A549 (cell line): ENCODE measurements at regions not wholly inside any gene's neighbourhood (a gene's known extent, or its start where the extent isn't known, plus 50 kb on each side); places are given as distances from the start of the nearest gene placed in this dataset.

ENCODE experiments used
- ATAC-seq, 2 experiments: fragments of 200-7000 bp in 1 of 2; fragments of >200 bp in 1 of 2; cut with Nextera tagmentation in 1 of 2; cut with Tn5 transposase in 1 of 2; 3 replicates each; pipeline versions ENCODE4 v1.8.0 to v1.9.1; 2018 to 2020; ENCODE audit warnings: mild to moderate bottlenecking in 1 of 2, moderate library complexity in 1 of 2
- CTCF ChIA-PET: fragments of 300-600 bp; sonication (Branson Sonifier 250); formaldehyde crosslinking; extraction: SDS; loops from one replicate; lab custom pipeline; 2021; ENCODE audit warnings: antibody characterized with exemption, inconsistent platforms; lab: Yijun Ruan, JAX
- POLR2A ChIA-PET: fragments of 350-600 bp; formaldehyde crosslinking; extraction: SDS; loops from one replicate; lab custom pipeline; 2021; ENCODE audit warnings: antibody characterized with exemption, inconsistent platforms; lab: Yijun Ruan, JAX
- DNase-seq, 2 experiments: peaks; one replicate each; pipeline versions ENCODE4 v3.0.0 to v3.0.0-alpha.2; 2011 to 2016; ENCODE audit warnings: low read depth in 1 of 2, low spot score in 1 of 2
- FAIRE-seq: peaks from 2 replicates; lab custom pipeline; 2011; peaks lifted over from hg19 to GRCh38; lab: Jason Lieb, UNC
- H3K27ac ChIP-seq, 2 experiments: fragments of >200 bp; sonication (Bioruptor Twin); formaldehyde crosslinking; 3 replicates each; pipeline ENCODE4 v1.5.1; 2016 to 2017
- H3K4me1 ChIP-seq: fragments of >200 bp; sonication (Bioruptor Twin); formaldehyde crosslinking; 3 replicates; pipeline ENCODE4 v1.6.1; 2016
- H3K4me2 ChIP-seq: fragments of >200 bp; sonication (Bioruptor Twin); formaldehyde crosslinking; 3 replicates; pipeline ENCODE4 v1.6.1; 2016
- H3K4me3 ChIP-seq: fragments of >200 bp; sonication (Bioruptor Twin); formaldehyde crosslinking; 3 replicates; pipeline ENCODE4 v1.5.1; 2016
- H3K9me3 ChIP-seq: fragments of >200 bp; sonication (Bioruptor Twin); formaldehyde crosslinking; 3 replicates; pipeline ENCODE4 v1.6.1; 2016
- BHLHE40 ChIP-seq: IDR thresholded peaks from 2 replicates; pipeline ENCODE4 v1.6.1; 2012; ENCODE audit warnings: low read depth, low read length, inconsistent platforms
- CEBPB ChIP-seq, 2 experiments: fragments of >200 bp in 1 of 2; sonication (Bioruptor Twin) in 1 of 2; formaldehyde crosslinking in 1 of 2; IDR thresholded peaks; 2 replicates each; pipeline ENCODE4 v1.6.1; 2012 to 2016
- CHD2 ChIP-seq: fragments of 150-350 bp; IDR thresholded peaks from 2 replicates; pipeline ENCODE4 v1.6.1; 2014; ENCODE audit warnings: low read length; ENCODE audit not compliant: partially characterized antibody
- CHD4 ChIP-seq: fragments of 200-600 bp; sonication (generic); IDR thresholded peaks from 2 replicates; pipeline ENCODE4 v1.6.1; 2016; ENCODE audit warnings: antibody characterized with exemption, mild to moderate bottlenecking, borderline replicate concordance
- CTCF ChIP-seq: fragments of >200 bp; sonication (Bioruptor Twin); formaldehyde crosslinking; IDR thresholded peaks from 3 replicates; pipeline ENCODE4 v1.5.1; 2016
- EHMT2 ChIP-seq: fragments of 200-600 bp; sonication (generic); IDR thresholded peaks from 2 replicates; pipeline ENCODE4 v1.6.1; 2016; ENCODE audit warnings: antibody characterized with exemption, low read depth, mild to moderate bottlenecking, moderate library complexity
- ESRRA ChIP-seq: fragments of 150-350 bp; IDR thresholded peaks from 2 replicates; pipeline ENCODE4 v1.6.1; 2014; ENCODE audit warnings: mild to moderate bottlenecking, low read length, borderline replicate concordance
- FOSB ChIP-seq: fragments of 250-450 bp; sonication (Bioruptor Pico); IDR thresholded peaks from 2 replicates; pipeline ENCODE4 v1.5.0; 2020; ENCODE audit warnings: mild to moderate bottlenecking, moderate library complexity
- FOSL2 ChIP-seq, 2 experiments: fragments of 450-650 bp in 1 of 2; fragments of >200 bp in 1 of 2; sonication (Bioruptor Twin) in 1 of 2; formaldehyde crosslinking; IDR thresholded peaks; 2 replicates each; pipeline versions ENCODE4 v1.5.0 to v1.6.1; 2016 to 2020; ENCODE audit warnings: mild to moderate bottlenecking in 1 of 2, moderate library complexity in 1 of 2
- FOXS1 ChIP-seq: fragments of 250-450 bp; sonication (Bioruptor Pico); IDR thresholded peaks from 2 replicates; pipeline ENCODE4 v1.5.0; 2020; ENCODE audit warnings: mild to moderate bottlenecking, moderate library complexity
- GATA3 ChIP-seq: IDR thresholded peaks from 2 replicates; pipeline ENCODE4 v1.6.1; 2012; ENCODE audit warnings: borderline replicate concordance
- HEYL ChIP-seq: fragments of 250-450 bp; sonication (Bioruptor Pico); IDR thresholded peaks from 2 replicates; pipeline ENCODE4 v1.8.0; 2021; ENCODE audit warnings: mild to moderate bottlenecking, moderate library complexity
- HOXA7 ChIP-seq: fragments of 250-450 bp; sonication (Bioruptor Pico); IDR thresholded peaks from 2 replicates; pipeline ENCODE4 v1.5.0; 2020; ENCODE audit warnings: mild to moderate bottlenecking, moderate library complexity
- HOXB13 ChIP-seq: fragments of 250-450 bp; sonication (Bioruptor Pico); IDR thresholded peaks from 2 replicates; pipeline ENCODE4 v1.5.0; 2020; ENCODE audit warnings: low read depth, mild to moderate bottlenecking, moderate library complexity
- JUN ChIP-seq, 2 experiments: fragments of >200 bp; sonication (Bioruptor Twin); formaldehyde crosslinking; IDR thresholded peaks; 2 replicates in 1 of 2; 3 replicates in 1 of 2; pipeline ENCODE4 v1.6.1; 2016 to 2017
- JUNB ChIP-seq: fragments of >200 bp; sonication (Bioruptor Twin); formaldehyde crosslinking; IDR thresholded peaks from 2 replicates; pipeline ENCODE4 v1.6.1; 2016
- MAFK ChIP-seq: fragments of 450-650 bp; IDR thresholded peaks from 2 replicates; pipeline ENCODE4 v1.6.1; 2014; ENCODE audit not compliant: partially characterized antibody
- MAX ChIP-seq: IDR thresholded peaks from 2 replicates; pipeline ENCODE4 v1.6.1; 2012
- MYC ChIP-seq: IDR thresholded peaks from 2 replicates; pipeline ENCODE4 v1.6.1; 2012; ENCODE audit warnings: mild to moderate bottlenecking, inconsistent platforms, low read length, improper control_type of control experiment, borderline replicate concordance
- NFE2L2 ChIP-seq: fragments of 150-350 bp; conservative IDR thresholded peaks from 2 replicates; pipeline ENCODE4 v1.6.1; 2014; ENCODE audit warnings: low read length
- NR3C1 ChIP-seq: fragments of >200 bp; sonication (Bioruptor Twin); formaldehyde crosslinking; IDR thresholded peaks from 3 replicates; pipeline ENCODE4 v1.6.1; 2017
- POLR2A ChIP-seq: IDR thresholded peaks from 2 replicates; pipeline ENCODE4 v1.6.1; 2012; ENCODE audit warnings: mild to moderate bottlenecking, low read length
- RFX5 ChIP-seq: fragments of 450-650 bp; IDR thresholded peaks from 2 replicates; pipeline ENCODE4 v1.7.1; 2014; ENCODE audit warnings: antibody characterized with exemption, mild to moderate bottlenecking, moderate library complexity
- RNF2 ChIP-seq: fragments of 200-600 bp; sonication (generic); IDR thresholded peaks from 2 replicates; pipeline ENCODE4 v1.6.1; 2016; ENCODE audit warnings: low read depth, mild to moderate bottlenecking, antibody characterized with exemption, moderate library complexity, borderline replicate concordance
- ZC3H11A ChIP-seq: fragments of 450-650 bp; IDR thresholded peaks from 2 replicates; pipeline ENCODE4 v1.6.1; 2014; ENCODE audit warnings: antibody characterized with exemption, mild to moderate bottlenecking
- ZSCAN20 ChIP-seq: fragments of 250-450 bp; sonication (Bioruptor Pico); IDR thresholded peaks from 2 replicates; pipeline ENCODE4 v1.8.0; 2022; ENCODE audit warnings: mild to moderate bottlenecking, moderate library complexity
- WGBS: methylation state at CpG from one replicate; pipeline ENCODE4 v1.1.6; 2017; ENCODE audit errors: missing lambda C conversion rate; 5-methylcytosine and 5-hydroxymethylcytosine counted together

- no peak for DNase-seq
- TF ChIP-seq JUN (IDR thresholded peaks at IDR 0.05): no peak
- no peak for TF ChIP-seq MYC
- no peak for TF ChIP-seq CHD4
- TF ChIP-seq, all 56 proteins: peak for 0
- Histone ChIP-seq H3K27ac (no peak overlapping the region), H3K4me2 (no peak overlapping the region), H3K4me1 (no peaks in the 10 kb centered on the region), H3K4me3 (no peak overlapping the region), H3K9me3 (no peaks in the 10 kb centered on the region)
- ATAC-seq: no peak
- WGBS: under 1% methylated on average over 7 of the region's 7 CpGs
- POLR2A ChIA-PET: no interaction called here
- FAIRE-seq: no peak
- CTCF ChIA-PET: no interaction called here
Measured at GRCh38 chr10:128337860-128338378, 211.7 kb upstream of the MKI67 start.

- CTCF ChIA-PET: no interaction called here
- H3K4me2 ChIP-seq: no peak overlapping the region
- POLR2A ChIA-PET: no interaction called here
- 8% methylated on average over 3 of the region's 3 CpGs for WGBS
- ATAC-seq (no peak), DNase-seq (no peak), FAIRE-seq (no peak)
- H3K4me3 ChIP-seq: no peak overlapping the region
- no peaks in the 10 kb centered on the region for H3K4me1 ChIP-seq
- no peaks in the 10 kb centered on the region for H3K9me3 ChIP-seq
- no peak overlapping the region for H3K27ac ChIP-seq
- TF ChIP-seq BHLHE40: no peak
- no peak for TF ChIP-seq CHD2
- no peak for TF ChIP-seq CEBPB (IDR thresholded peaks at IDR 0.05)
- no peak for TF ChIP-seq POLR2A
- TF ChIP-seq JUNB: no peak
- TF ChIP-seq MAFK: no peak
- TF ChIP-seq HOXA7 (CRISPR knock-in tag): no peak
- no peak for TF ChIP-seq CTCF
- TF ChIP-seq FOXS1 (CRISPR knock-in tag): no peak
- no peak for TF ChIP-seq CHD4
- TF ChIP-seq MAX: no peak
- TF ChIP-seq FOSL2 (IDR thresholded peaks at IDR 0.05): no peak
- TF ChIP-seq FOSL2 (CRISPR knock-in tag; IDR thresholded peaks at IDR 0.05): no peak
- TF ChIP-seq RFX5: no peak
- TF ChIP-seq GATA3: no peak
- no peak for TF ChIP-seq RNF2
- no peak for TF ChIP-seq NR3C1
- TF ChIP-seq EHMT2: no peak
Measured at GRCh38 chr10:128338951-128339350, 212.7 kb upstream of the MKI67 start.

- Histone ChIP-seq H3K27ac (no peak overlapping the region), H3K4me3 (no peak overlapping the region), H3K4me2 (no peak overlapping the region), H3K9me3 (no peaks in the 10 kb centered on the region), H3K4me1 (no peaks in the 10 kb centered on the region)
- ATAC-seq (no peak), DNase-seq (no peak), FAIRE-seq (no peak)
- 5% methylated on average over 4 of the region's 4 CpGs for WGBS
- ChIA-PET POLR2A (no interaction called here), CTCF (no interaction called here)
- no peak for TF ChIP-seq GATA3
- no peak for TF ChIP-seq FOXS1 (CRISPR knock-in tag)
- TF ChIP-seq CHD2: no peak
- no peak for TF ChIP-seq CHD4
- TF ChIP-seq FOSB (CRISPR knock-in tag): no peak
- no peak for TF ChIP-seq HEYL (CRISPR knock-in tag)
- no peak for TF ChIP-seq FOSL2 (IDR thresholded peaks at IDR 0.05)
- TF ChIP-seq FOSL2 (CRISPR knock-in tag; IDR thresholded peaks at IDR 0.05): no peak
- no peak for TF ChIP-seq POLR2A
- no peak for TF ChIP-seq HOXB13 (CRISPR knock-in tag)
- TF ChIP-seq ZSCAN20 (CRISPR knock-in tag): no peak
- TF ChIP-seq NFE2L2: no peak
- no peak for TF ChIP-seq ESRRA
- TF ChIP-seq CTCF: no peak
- TF ChIP-seq ZC3H11A: no peak
- no peak for TF ChIP-seq BHLHE40
Measured at GRCh38 chr10:128339753-128340152, 213.5 kb upstream of the MKI67 start.
